OCI-LY1 (cell line): ENCODE measurements at regions not wholly inside any gene's neighbourhood (a gene's known extent, or its start where the extent isn't known, plus 50 kb on each side); places are given as distances from the start of the nearest gene placed in this dataset.

Experiments
- CTCF ChIP-seq: fragments of 200-600 bp; sonication (generic), shearing (Covaris generic); IDR thresholded peaks from 2 replicates; pipeline ENCODE4 v1.5.1; 2017; ENCODE audit warnings: mild to moderate bottlenecking, antibody characterized with exemption, low read length, moderate library complexity, mixed read lengths
- EZH2 ChIP-seq: fragments of 200-600 bp; sonication (generic), shearing (Covaris generic); IDR thresholded peaks from 2 replicates; pipeline ENCODE4 v1.8.0; 2017; ENCODE audit warnings: borderline replicate concordance, mixed run types, mild to moderate bottlenecking, antibody characterized with exemption, low read length, moderate library complexity, mixed read lengths

GRCh38 chr2:122682356-122682755 lies 926.9 kb downstream of the TSN start:
- TF ChIP-seq CTCF: no peak
- TF ChIP-seq EZH2: no peak
